DMS153 treated with DMSO at 0.1 percent for 48 hours (cell line): ENCODE measurements at regions not wholly inside any gene's neighbourhood (a gene's known extent, or its start where the extent isn't known, plus 50 kb on each side); places are given as distances from the start of the nearest gene placed in this dataset.
"Not testable (repeated sequence)": the region's sequence is repeated elsewhere in the genome, so short reads cannot be mapped to it uniquely, and the experiment has no call there.

Experiments
- DNase-seq: peaks from one replicate; lab custom pipeline; 2025; ENCODE audit not compliant: unreplicated experiment; lab: John Stamatoyannopoulos, UW

DNA sequence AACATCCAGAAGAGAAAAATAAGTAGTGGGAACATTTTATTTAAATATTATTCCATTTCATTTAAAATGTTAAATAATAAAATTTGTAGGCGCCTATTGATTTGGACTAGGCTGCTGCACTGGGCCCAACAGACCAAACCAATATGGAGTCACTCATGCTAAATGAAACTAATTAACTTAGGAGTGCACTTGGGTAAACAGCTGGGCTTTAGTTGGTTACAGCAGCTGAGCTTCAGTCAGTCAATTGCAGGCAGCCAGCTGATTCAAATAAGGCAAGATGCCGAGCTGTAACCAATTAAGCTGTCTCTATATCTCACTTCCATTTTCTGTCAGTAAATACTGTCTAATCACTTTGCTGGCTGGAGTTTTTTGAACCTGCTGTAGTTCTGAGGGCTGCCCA lies 102.1 kb upstream of the WDR11 start:
- DNase-seq: no peak

DNA sequence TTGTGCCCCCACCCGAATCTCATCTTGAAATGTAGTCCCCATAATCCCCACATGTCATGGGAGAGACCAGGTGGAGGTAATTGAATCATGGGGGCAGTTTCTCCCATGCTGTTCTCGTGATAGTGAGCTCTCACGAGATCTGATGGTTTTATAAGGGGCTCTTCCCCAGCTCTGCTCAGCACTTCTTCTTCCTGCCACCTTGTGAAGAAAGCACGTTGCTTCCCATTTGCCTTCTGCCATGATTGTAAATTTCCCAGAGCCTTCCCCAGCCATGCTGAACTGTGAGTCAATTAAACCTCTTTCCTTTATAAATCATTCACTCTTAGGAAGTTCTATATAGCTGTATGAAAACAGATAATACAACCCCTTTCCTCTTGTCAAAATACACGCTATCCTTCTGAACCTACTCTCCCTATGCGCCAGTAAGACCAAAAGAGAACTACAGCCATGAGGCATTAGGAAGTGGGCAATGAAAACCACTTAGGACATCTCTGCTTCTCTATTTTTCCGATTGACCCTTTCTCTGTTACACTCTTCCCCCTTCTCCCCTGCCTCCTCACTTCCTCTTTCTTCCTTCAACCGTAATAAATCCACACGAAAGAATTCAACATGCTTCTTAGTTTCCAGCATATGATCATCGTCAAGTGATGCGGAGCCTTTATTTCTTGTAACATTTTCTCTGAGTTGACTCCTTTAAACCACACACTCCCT lies 101.2 kb upstream of the WDR11 start:
- DNase-seq: no peak

GRCh38 chr10:120755771-120756170 lies 95.4 kb upstream of the WDR11 start:
- DNase-seq: no peak

GRCh38 chr10:120760253-120760652 lies 90.9 kb upstream of the WDR11 start:
- no peak for DNase-seq

DNA sequence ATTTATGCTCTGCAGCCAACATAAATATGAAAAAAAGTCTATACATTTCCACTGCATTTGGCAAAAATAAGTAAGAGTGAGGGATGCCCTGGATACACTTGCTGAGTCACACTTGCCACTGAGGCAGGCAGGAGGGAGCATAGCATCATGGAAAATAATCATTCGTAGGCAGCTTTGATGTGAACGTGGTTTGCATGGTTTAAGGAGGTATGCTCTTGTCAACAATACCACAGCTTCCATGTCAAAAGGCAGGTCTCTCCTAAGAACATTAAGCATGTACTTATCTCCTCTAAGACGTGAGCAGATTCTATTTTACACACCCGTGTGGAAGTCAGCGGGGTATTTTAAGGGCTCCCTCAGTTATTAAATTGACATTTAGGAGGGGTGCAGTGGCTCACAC lies 89.2 kb upstream of the WDR11 start:
- DNase-seq: no peak

DNA sequence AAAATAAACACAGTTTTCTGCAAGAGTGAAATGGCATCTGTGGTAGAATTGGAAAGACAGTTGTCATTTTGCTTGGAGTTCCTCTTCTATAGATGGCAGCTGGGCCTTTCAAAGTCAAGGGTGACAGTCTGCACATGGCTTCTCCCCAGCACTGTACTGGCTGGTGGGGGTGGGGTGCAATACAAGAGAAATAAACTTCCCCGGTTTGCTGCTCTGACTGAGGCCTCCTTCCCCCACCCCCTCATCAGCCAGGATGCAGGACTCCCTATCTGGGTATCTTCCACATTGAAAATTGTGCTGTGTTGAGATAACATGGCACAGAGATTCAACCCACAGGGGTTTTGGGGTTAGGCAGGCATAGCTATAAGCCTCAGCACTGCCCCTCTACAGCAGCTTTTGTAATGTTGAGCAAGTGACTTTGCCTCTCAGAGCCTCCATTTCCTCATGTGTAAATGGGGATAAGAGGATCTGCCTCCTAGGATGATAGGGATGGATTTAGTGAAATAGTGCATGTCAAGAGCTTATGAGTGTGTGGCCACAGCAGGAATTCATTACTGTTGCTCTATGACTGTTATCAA lies 85.8 kb upstream of the WDR11 start:
- DNase-seq: no peak

DNA sequence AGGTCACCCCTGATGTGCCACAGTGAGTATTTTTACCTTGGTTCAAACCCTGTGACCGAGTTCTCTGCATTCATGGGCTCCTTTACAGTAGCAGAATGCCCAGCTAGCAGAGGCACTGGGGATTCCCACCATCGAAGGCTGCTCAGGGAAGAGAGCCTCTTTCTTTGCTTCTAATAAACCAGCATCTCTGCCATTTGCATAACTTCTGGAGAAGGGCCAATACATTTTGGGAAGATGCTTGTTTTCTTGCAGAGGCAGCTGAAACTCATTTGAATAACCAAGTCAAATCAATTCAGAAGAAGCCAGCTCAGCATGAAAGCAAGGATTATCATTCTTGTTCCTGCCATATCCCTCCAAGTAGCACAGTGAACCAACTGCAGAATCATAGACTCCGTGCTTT lies 82.9 kb upstream of the WDR11 start:
- DNase-seq: no peak

DNA sequence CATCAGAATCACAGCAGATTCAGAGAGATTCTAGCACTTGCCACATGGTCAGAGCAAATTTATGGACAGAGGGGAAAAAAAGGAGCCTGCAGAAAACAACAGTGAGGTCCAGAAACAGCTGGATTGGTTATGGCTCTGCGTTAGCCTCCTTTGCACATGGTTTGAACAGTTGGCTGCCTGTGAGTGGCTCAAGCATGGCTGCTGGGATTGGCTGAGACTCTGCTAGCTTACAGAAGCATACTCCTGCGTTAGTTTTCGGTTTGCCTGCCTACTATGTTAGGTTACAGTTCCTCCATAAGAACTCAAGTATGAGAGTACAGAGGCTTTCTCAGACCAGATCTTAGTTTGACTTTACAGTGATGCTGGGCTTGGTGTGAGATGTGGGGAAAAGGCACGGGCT lies 80.7 kb upstream of the WDR11 start:
- DNase-seq: no peak

DNA sequence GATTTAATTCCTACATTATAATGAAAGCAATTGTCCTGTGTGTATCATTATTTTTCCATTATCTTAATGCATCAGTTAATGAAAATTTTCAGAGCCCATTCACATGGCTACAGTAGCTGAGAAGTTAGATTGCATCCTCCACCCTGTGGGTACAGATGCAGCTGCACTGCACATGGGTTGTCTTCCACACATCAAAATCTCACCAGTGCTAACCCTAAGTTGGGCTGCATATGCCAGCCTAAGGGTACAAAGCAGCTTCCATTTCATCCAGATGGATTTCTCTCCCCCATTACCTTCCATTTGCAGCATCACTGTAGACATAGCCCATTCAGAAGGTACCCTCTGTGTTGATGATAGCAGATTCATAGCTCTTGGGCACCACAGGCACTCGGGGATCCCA lies 74.7 kb upstream of the WDR11 start:
- no peak for DNase-seq

DNA sequence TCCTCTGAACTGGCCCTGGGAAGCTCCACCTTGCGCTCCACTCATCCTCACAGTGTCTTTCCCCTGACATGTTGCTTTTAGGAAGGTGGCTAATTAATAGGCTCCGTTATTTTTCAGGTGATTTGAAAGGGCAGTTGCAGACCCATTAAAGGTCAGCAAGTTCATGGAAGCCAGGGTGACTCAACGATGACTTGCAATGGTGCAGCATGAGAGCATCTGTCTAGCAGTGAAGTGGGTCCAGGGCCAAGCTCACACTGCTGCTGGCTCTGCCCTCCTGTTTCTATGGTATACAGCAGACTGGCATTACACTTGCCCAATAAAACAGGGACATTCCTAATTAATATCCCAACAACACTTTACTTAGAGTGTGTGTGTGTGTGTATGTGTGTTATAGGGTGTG lies 68.8 kb upstream of the WDR11 start:
- no peak for DNase-seq

GRCh38 chr10:120783098-120783497 lies 68.1 kb upstream of the WDR11 start:
- no peak for DNase-seq

DNA sequence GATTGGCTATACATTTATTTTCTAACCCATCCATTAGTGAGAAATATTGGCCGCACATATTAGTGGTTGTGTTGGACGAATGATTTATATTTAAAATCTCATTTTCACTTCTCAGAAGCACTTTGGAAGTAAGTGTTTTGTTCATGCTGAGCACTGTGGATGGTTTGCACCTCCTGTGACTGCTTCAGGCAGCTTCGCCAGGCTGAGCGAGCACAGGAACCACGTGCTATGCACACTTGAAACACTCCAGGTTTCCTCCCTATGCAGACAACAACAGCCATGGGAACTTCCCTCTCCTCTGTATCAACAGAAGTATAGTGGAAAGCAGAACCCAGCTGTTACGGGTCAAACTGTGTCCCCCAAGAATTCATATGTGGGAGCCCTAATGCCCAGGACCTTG lies 67.3 kb upstream of the WDR11 start:
- no peak for DNase-seq

DNA sequence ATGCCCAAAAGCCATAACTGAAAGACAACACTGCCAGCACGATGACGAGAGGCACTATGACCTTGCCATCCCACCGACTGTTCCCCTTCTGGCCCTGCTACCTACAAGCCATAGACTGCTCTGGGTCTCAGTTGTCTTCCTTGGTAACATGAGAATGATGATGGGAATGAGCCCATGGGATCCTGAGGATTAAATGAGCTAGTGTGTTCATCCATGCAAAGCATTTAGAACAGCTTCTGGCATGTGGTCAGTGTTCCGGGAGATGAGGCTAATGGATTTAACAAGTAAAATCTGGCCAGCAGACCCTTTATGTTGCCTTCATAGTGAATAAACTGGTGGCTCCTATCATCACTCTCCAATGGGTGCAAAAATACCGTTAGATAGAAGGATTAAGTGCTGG lies 62.4 kb upstream of the WDR11 start:
- no peak for DNase-seq

GRCh38 chr10:120789303-120790203 lies 61.6 kb upstream of the WDR11 start:
- no peak for DNase-seq

- DNase-seq: no peak
These were observed 59.8 kb upstream of the WDR11 start for GRCh38 chr10:120791316-120791715.

- DNase-seq: no peak
These were observed 58.1 kb upstream of the WDR11 start for GRCh38 chr10:120793088-120793487.

DNA sequence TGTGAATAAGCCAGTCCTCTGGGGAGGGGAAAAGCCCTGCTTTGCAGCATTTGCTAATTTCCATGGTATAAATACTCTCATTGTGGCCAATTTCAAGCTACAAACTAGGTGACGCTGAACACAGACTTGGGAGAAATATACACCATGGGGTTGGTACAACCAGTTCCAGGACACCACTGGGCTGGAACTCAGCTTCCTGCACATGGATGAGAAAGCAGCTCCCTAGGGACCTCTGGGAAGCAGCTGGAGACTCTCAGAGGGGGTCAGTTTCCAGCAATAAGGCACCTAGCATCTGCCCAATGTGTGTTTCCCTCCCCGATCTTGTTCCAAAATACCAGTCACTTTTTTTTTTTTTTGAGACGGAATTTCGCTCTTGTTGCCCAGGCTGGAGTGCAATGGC lies 56.8 kb upstream of the WDR11 start:
- no peak for DNase-seq

DNA sequence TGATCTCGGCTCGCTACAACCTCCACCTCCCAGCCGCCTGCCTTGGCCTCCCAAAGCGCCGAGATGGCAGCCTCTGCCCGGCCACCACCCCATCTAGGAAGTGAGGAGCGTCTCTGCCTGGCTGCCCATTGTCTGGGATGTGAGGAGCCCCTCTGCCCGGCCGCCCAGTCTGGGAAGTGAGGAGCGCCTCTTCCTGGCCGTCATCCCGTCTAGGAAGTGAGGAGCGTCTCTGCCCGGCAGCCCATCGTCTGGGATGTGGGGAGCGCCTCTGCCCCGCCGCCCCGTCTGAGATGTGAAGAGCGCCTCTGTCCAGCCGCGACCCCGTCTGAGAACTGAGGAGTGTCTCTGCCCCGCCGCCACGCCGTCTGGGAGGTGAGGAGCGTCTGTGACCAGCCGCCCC lies 52.9 kb upstream of the WDR11 start:
- DNase-seq: not testable (repeated sequence)

GRCh38 chr10:120799849-120800248 lies 51.3 kb upstream of the WDR11 start:
- DNase-seq: no peak

- no peak for DNase-seq
These were observed 50.4 kb upstream of the WDR11 start for GRCh38 chr10:120800528-120801323.
